Astrocyte (in vitro differentiated cells and primary cell): ENCODE measurements at regions not wholly inside any gene's neighbourhood (a gene's known extent, or its start where the extent isn't known, plus 50 kb on each side); places are given as distances from the start of the nearest gene placed in this dataset.

ENCODE experiments used
- DNase-seq: peaks from one replicate; pipeline ENCODE4 v3.0.0-alpha.2; 2010; ENCODE audit warnings: low read depth
- FAIRE-seq: peaks from 2 replicates; lab custom pipeline; 2011; peaks lifted over from hg19 to GRCh38; lab: Jason Lieb, UNC
- H2AFZ ChIP-seq: 2 replicates; pipeline ENCODE4 v1.6.0; 2012; ENCODE audit warnings: low read depth, low read length, inconsistent platforms
- H3K27ac ChIP-seq: 2 replicates; pipeline ENCODE4 v1.5.1; 2011; ENCODE audit warnings: low read depth, low read length, inconsistent platforms
- H3K27me3 ChIP-seq: 2 replicates; pipeline ENCODE4 v1.6.0; 2011; ENCODE audit warnings: low read length, inconsistent platforms; ENCODE audit not compliant: insufficient read depth
- H3K36me3 ChIP-seq: 2 replicates; pipeline ENCODE4 v1.5.1; 2011; ENCODE audit warnings: low read length, inconsistent platforms; ENCODE audit not compliant: insufficient read depth
- H3K4me1 ChIP-seq: 2 replicates; pipeline ENCODE4 v1.5.1; 2011; ENCODE audit warnings: low read length, inconsistent platforms; ENCODE audit not compliant: insufficient read depth
- H3K4me2 ChIP-seq: 2 replicates; pipeline ENCODE4 v1.6.0; 2012; ENCODE audit warnings: low read length, inconsistent platforms
- H3K4me3 ChIP-seq: 2 replicates; pipeline ENCODE4 v1.5.1; 2011; ENCODE audit warnings: low read depth, mild to moderate bottlenecking, low read length, inconsistent platforms; ENCODE audit not compliant: insufficient read depth
- H3K79me2 ChIP-seq: 2 replicates; pipeline ENCODE4 v1.6.0; 2012; ENCODE audit warnings: mild to moderate bottlenecking, low read length, inconsistent platforms; ENCODE audit not compliant: insufficient read depth
- H3K9ac ChIP-seq: 2 replicates; pipeline ENCODE4 v1.6.0; 2012; ENCODE audit warnings: mild to moderate bottlenecking, low read length, inconsistent platforms
- H3K9me3 ChIP-seq: 2 replicates; pipeline ENCODE4 v1.5.1; 2012; ENCODE audit warnings: low read depth, mild to moderate bottlenecking, low read length, inconsistent platforms; ENCODE audit not compliant: insufficient read depth
- H4K20me1 ChIP-seq: 2 replicates; pipeline ENCODE4 v1.6.0; 2012; ENCODE audit warnings: low read length, inconsistent platforms; ENCODE audit not compliant: insufficient read depth
- H3K27ac Mint-ChIP-seq: one replicate; pipeline ENCODE4 v1.8.0; 2021; ENCODE audit warnings: mild to moderate bottlenecking, mixed read lengths; ENCODE audit not compliant: unreplicated experiment
- H3K27me3 Mint-ChIP-seq: one replicate; pipeline ENCODE4 v1.8.0; 2021; ENCODE audit warnings: low read depth, mixed read lengths; ENCODE audit not compliant: unreplicated experiment
- H3K36me3 Mint-ChIP-seq: one replicate; pipeline ENCODE4 v1.8.0; 2021; ENCODE audit warnings: low read depth, mixed read lengths; ENCODE audit not compliant: unreplicated experiment
- H3K4me1 Mint-ChIP-seq: one replicate; pipeline ENCODE4 v1.8.0; 2021; ENCODE audit warnings: low read depth, mixed read lengths; ENCODE audit not compliant: unreplicated experiment
- H3K4me3 Mint-ChIP-seq: one replicate; pipeline ENCODE4 v1.8.0; 2021; ENCODE audit warnings: mild to moderate bottlenecking, moderate library complexity, mixed read lengths; ENCODE audit not compliant: unreplicated experiment
- H3K9me3 Mint-ChIP-seq: one replicate; pipeline ENCODE4 v1.8.0; 2021; ENCODE audit warnings: mild to moderate bottlenecking, mixed read lengths; ENCODE audit not compliant: unreplicated experiment
- EZH2 ChIP-seq: IDR thresholded peaks from 2 replicates; pipeline ENCODE4 v1.6.1; 2012; ENCODE audit warnings: mild to moderate bottlenecking, low read length, inconsistent platforms; ENCODE audit not compliant: insufficient read depth
- TF ChIP-seq, protein P1 (sequence below): IDR thresholded peaks from 2 replicates; pipeline ENCODE4 v1.5.1; 2011; ENCODE audit warnings: low read depth, mild to moderate bottlenecking, inconsistent platforms, low read length, moderate library complexity; ENCODE audit not compliant: insufficient read depth

DNA sequence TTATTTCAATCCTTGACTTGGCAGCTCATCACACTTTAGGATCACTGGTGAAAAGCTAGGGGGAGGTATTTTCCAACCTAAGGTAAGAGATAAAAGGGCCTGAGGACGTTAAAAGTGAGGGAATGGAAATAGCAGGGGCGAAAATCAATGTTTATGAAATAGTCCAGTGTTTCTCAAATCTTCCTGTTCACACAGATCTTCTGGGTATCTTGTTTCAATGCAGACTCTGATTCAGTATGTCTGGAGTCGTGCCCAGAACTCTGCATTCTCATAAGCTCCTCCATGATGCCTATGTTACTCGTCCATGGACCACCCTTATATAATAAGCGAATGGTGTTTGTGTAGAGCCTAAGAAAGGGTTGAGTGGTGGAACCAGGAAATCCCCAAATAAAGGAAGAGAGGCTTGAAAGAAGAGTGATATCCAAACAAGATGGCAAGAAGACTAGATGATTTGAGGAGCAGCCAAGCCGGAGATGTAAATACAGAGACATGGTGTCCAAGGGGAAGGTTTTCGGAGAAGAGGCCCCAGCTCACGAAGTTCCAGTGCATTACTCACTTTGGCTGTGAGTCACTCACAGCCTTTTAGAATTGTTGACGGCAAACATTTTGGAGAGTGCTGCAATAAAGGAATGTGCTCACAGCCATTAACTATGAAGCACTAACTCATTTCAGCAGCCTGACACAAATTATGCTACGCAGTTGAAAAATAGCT lies 215.6 kb upstream of the PPARGC1A start:
- Histone ChIP-seq H2AFZ (peak overlapping the region; percentile 10), H3K4me1 (peaks cover 30% of the 10 kb centered on the region), H3K79me2 (no peaks in the 10 kb centered on the region), H3K4me3 (peak overlapping the region; percentile 5), H3K27ac (peak overlapping the region; percentile 58), H3K27me3 (no peaks in the 10 kb centered on the region), H3K9me3 (no peaks in the 10 kb centered on the region), H3K4me2 (peak overlapping the region; percentile 68), H3K36me3 (no peaks in the 10 kb centered on the region), H3K9ac (peak overlapping the region; percentile 27), H4K20me1 (no peaks in the 10 kb centered on the region)
- Mint-ChIP-seq H3K36me3 (no peaks in the 10 kb centered on the region), H3K4me1 (peaks cover 23% of the 10 kb centered on the region), H3K27me3 (no peaks in the 10 kb centered on the region), H3K27ac (peak overlapping the region; percentile 77), H3K9me3 (no peaks in the 10 kb centered on the region), H3K4me3 (no peak overlapping the region)
- DNase-seq, result peak; percentile 92
- TF ChIP-seq, protein P1, sequence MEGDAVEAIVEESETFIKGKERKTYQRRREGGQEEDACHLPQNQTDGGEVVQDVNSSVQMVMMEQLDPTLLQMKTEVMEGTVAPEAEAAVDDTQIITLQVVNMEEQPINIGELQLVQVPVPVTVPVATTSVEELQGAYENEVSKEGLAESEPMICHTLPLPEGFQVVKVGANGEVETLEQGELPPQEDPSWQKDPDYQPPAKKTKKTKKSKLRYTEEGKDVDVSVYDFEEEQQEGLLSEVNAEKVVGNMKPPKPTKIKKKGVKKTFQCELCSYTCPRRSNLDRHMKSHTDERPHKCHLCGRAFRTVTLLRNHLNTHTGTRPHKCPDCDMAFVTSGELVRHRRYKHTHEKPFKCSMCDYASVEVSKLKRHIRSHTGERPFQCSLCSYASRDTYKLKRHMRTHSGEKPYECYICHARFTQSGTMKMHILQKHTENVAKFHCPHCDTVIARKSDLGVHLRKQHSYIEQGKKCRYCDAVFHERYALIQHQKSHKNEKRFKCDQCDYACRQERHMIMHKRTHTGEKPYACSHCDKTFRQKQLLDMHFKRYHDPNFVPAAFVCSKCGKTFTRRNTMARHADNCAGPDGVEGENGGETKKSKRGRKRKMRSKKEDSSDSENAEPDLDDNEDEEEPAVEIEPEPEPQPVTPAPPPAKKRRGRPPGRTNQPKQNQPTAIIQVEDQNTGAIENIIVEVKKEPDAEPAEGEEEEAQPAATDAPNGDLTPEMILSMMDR, result no peak
- peak; percentile 93 for FAIRE-seq

DNA sequence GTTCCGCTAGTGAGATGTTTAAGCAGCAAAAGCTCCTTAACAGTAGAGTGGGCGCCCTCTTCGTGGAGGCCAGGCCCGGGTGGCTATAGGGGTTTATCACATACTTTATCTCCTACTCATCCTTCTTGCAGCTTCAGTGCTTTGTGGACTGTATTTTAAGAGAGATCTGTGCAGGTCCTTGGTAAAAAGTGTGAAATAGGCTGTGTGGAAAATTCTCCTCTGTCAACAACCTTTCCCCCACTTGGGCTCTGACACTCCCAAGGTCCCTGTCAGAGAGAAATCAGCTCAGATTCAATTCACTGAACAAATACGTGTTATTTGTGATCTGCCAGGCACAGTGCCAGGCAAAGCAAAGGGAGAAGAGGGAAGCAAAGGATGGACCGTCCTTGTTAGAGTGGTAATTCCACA lies 214.3 kb upstream of the PPARGC1A start:
- TF ChIP-seq, protein P1, result no peak
- no peak for TF ChIP-seq EZH2
- peaks cover 30% of the 10 kb centered on the region for H3K4me1 ChIP-seq
- no peak overlapping the region for H2AFZ ChIP-seq
- Mint-ChIP-seq H3K9me3 (no peaks in the 10 kb centered on the region), H3K4me1 (peaks cover 23% of the 10 kb centered on the region), H3K27me3 (no peaks in the 10 kb centered on the region), H3K4me3 (no peak overlapping the region), H3K27ac (peak overlapping the region; percentile 35), H3K36me3 (no peaks in the 10 kb centered on the region)
- FAIRE-seq (no peak), DNase-seq (peak; percentile 56)
- peak overlapping the region; percentile 55 for H3K4me2 ChIP-seq
- no peaks in the 10 kb centered on the region for H3K27me3 ChIP-seq
- H4K20me1 ChIP-seq, result no peaks in the 10 kb centered on the region
- H3K79me2 ChIP-seq, result no peaks in the 10 kb centered on the region
- H3K36me3 ChIP-seq, result no peaks in the 10 kb centered on the region
- H3K9ac ChIP-seq, result no peak overlapping the region
- H3K27ac ChIP-seq, result no peak overlapping the region
- H3K9me3 ChIP-seq, result no peaks in the 10 kb centered on the region
- no peak overlapping the region for H3K4me3 ChIP-seq
